DOHH2 (cell line): ENCODE measurements at regions not wholly inside any gene's neighbourhood (a gene's known extent, or its start where the extent isn't known, plus 50 kb on each side); places are given as distances from the start of the nearest gene placed in this dataset.

Experiments used
- EZH2phosphoT487 ChIP-seq: fragments of 200-600 bp; sonication (generic); IDR thresholded peaks from 2 replicates; pipeline ENCODE4 v1.6.1; 2017; ENCODE audit warnings: borderline replicate concordance, mild to moderate bottlenecking, antibody characterized with exemption, low read length, moderate library complexity, mixed read lengths
- TF ChIP-seq, protein P1 (sequence below): fragments of 200-600 bp; sonication (generic); IDR thresholded peaks from one replicate; pipeline ENCODE4 v1.5.1; 2014; ENCODE audit warnings: antibody characterized with exemption, mild to moderate bottlenecking, low read depth, low read length; ENCODE audit not compliant: poor library complexity, severe bottlenecking

- TF ChIP-seq, protein P1, sequence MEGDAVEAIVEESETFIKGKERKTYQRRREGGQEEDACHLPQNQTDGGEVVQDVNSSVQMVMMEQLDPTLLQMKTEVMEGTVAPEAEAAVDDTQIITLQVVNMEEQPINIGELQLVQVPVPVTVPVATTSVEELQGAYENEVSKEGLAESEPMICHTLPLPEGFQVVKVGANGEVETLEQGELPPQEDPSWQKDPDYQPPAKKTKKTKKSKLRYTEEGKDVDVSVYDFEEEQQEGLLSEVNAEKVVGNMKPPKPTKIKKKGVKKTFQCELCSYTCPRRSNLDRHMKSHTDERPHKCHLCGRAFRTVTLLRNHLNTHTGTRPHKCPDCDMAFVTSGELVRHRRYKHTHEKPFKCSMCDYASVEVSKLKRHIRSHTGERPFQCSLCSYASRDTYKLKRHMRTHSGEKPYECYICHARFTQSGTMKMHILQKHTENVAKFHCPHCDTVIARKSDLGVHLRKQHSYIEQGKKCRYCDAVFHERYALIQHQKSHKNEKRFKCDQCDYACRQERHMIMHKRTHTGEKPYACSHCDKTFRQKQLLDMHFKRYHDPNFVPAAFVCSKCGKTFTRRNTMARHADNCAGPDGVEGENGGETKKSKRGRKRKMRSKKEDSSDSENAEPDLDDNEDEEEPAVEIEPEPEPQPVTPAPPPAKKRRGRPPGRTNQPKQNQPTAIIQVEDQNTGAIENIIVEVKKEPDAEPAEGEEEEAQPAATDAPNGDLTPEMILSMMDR, result no peak
- TF ChIP-seq EZH2phosphoT487, result no peak
Observed at GRCh38 chr9:84499969-84500582, 159.5 kb upstream of the SLC28A3 start.
